ENCODE measurements at regions not wholly inside any gene's neighbourhood (a gene's known extent, or its start where the extent isn't known, plus 50 kb on each side); places are given as distances from the start of the nearest gene placed in this dataset.

- TF ChIP-seq CTCF (IDR thresholded peaks at IDR 0.05): no peak
- TF ChIP-seq POLR2A (IDR thresholded peaks at IDR 0.05): no peak
These were observed 111.4 kb upstream of the TTC29 start for GRCh38 chr4:147056940-147057610.

All from Peyer's patch (tissue), 4 donors.